NCI-H2081 treated with DMSO at 0.1 percent for 48 hours (cell line): ENCODE measurements at regions not wholly inside any gene's neighbourhood (a gene's known extent, or its start where the extent isn't known, plus 50 kb on each side); places are given as distances from the start of the nearest gene placed in this dataset.
A peak's percentile ranks its signal among the peaks of the same experiment; 100 is the strongest.

Source experiments
- DNase-seq: peaks from one replicate; lab custom pipeline; 2025; lab: John Stamatoyannopoulos, UW

DNA sequence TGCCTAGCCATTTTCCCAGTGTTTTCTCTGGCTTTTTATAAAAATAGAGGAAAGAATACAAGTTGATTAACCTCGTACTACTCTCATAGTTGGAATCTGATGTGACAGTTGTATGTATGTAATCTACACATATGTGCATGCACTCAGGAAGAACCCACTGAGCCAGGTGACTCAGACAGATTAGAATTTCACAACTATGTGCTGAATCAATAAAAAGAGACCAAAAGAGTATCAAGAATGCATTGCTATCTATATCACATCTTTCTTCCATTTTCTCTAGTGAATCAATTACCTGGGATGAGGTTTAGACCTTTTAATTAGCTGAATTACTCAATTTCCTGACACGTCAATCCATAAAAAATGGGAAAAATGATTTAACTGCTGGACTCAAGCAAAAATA is 319.3 kb upstream of the ATP10A start:
- no peak for DNase-seq

DNA sequence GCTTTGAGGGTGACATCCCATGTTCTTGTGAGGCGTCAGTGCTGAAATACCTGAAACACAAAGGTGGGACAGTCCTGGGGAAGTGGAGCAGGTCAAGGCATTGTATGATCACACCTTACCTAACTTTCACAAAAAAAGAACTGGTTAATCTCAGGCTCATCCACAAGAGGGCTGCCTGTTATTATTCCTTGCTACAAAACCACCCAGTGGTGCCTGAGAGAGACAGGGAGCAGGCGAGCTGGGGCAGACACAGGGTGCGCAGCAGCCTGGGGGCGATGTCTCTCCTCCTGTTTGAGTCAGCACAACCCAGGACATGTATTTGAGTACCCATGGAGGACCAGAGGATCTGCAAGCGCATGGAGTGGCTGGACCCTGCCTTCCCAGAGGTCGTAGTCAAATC is 316.8 kb upstream of the ATP10A start:
- no peak for DNase-seq

- DNase-seq = no peak
Measured at GRCh38 chr15:26178640-26179220, 315.6 kb upstream of the ATP10A start.

DNA sequence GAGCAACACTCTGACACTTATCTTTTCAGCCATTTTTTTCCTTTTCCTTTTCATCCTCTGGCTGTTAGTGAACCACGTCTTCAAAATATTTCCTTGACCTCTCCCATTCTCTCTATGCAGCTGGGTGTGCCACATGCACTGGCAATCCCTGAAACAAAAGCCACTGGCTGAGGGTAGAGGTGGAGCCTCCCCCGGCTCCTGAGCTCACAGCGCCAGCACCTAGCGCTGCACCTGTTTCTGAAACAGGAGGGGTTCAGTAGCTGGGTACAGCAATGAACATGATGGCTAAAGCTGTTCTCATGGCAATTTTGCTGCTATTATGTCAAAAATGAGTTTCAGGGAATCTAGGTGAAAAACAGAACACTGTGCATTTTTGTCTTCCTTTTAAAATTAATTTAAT is 314.7 kb upstream of the ATP10A start:
- DNase-seq = no peak

- DNase-seq = no peak
Measured at GRCh38 chr15:26176831-26177230, 313.7 kb upstream of the ATP10A start.

- DNase-seq = no peak
Measured at GRCh38 chr15:26171266-26171665, 308.1 kb upstream of the ATP10A start.

- DNase-seq = no peak
Measured at GRCh38 chr15:26166429-26166828, 303.3 kb upstream of the ATP10A start.

GRCh38 chr15:26165546-26165945 is 302.4 kb upstream of the ATP10A start:
- no peak for DNase-seq

DNA sequence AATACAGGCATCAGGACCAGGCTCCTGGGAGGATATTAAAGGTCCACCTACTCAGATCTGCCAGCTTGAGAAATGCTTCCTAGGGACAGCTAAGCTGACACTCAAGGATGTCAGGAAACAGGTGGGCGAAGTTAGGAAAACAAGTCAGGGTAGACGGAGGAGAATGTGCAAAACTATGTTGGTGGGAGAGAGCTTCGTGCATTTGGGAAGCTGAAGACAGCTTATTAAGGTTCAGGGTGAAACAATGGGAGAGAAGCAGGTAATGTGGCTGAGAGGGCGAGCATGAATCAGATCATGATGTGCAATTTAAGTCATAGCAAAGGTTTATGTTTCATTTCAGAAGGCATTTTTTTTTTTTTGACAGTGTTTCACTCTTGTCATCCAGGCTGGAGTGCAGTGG is 297.2 kb upstream of the ATP10A start:
- no peak for DNase-seq

GRCh38 chr15:26158176-26158575 is 295.0 kb upstream of the ATP10A start:
- DNase-seq = no peak

DNA sequence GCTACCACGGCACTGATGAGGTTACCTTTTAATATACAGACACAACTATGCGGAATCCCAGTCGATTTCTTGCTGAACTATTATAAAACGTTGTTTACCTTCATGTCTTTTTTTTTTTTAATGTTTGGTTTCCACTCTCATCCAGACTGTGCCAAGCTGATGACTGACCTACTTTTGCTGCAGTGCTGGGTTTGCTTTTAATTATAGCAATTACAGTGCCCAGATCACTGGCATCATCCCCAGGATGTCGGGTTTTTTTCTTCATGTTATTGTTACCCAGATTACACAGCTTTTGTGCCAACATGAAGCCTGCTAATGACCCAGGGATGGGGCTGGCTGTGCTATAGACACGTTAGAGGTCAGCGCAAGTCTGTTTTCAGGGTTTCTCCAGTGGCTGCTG is 294.0 kb upstream of the ATP10A start:
- peak; percentile 81 for DNase-seq

- DNase-seq = no peak
Measured at GRCh38 chr15:26156051-26156450, 292.9 kb upstream of the ATP10A start.

DNA sequence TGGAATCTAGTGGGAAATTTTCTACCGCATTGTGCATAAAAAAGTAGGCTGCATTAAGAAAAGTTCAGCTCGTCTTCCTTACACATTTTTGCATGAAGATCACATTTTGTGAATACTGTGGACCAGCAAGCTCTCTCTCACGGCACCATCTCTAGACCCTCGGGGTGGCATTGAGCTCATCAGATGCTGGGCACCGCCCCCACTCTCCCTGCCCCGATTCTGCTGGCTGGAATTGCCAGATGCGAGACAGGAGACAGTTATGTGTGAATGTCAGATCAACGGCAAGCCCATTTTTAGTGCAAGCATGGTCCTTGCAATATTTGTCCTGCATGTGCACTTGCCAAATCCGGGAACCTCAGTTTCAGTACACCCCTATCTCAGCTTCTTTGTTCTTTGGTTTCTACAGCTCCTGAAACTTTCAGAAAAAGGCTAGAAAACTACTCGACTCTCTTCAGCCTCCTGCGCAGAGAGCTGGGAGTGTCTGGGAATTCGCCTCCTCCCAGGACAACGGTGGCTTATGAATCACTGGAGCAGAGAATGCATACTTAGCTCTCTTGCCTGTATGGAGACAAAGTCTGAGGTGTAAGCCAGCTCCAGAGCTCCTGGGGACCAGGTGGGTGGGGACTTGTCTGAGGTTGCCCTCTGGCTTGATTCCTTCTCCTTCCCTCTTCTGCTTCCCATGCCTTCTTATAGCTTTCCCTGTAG is 285.2 kb upstream of the ATP10A start:
- no peak for DNase-seq

DNA sequence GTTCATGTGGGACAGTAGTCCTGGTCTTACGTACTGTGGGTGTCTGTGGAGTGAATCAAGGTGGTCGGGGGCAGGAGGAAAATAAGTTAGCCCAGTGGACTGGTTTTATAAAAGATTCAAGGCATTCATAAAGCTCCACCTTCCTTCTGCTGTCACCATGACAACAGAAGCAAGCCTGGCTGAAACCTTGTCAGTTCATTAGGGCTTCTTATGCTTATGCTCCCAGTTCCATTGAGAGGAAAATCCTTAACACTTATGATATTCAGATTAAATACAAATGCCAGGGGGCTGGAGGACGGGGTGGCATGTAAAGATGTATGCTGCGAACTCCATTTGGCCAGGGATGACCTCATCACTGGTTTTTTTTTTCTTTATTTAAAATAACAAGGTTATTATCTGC is 283.1 kb upstream of the ATP10A start:
- no peak for DNase-seq

DNA sequence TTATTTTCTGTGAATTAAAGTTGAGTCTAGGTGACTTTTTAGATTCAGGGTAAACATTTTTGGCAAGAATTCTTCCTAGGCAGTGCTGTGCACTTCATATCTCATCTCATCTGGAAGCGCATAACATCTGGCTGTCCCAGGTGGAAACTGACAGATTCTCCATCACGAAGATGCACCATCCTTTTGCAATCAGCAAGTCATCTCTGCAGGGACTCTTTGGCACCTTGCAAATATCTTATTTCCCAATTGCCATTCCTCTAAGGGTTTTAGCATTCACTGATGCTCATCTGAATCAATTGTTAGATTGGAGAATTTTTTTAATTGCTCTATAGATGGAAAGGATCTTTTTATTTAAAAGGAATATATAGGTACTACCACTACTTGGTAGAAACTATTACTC is 282.7 kb upstream of the ATP10A start:
- no peak for DNase-seq

GRCh38 chr15:26144836-26145235 is 281.7 kb upstream of the ATP10A start:
- DNase-seq = no peak

GRCh38 chr15:26143221-26143620 is 280.1 kb upstream of the ATP10A start:
- no peak for DNase-seq

- no peak for DNase-seq
Measured at GRCh38 chr15:26134812-26135211, 271.7 kb upstream of the ATP10A start.

DNA sequence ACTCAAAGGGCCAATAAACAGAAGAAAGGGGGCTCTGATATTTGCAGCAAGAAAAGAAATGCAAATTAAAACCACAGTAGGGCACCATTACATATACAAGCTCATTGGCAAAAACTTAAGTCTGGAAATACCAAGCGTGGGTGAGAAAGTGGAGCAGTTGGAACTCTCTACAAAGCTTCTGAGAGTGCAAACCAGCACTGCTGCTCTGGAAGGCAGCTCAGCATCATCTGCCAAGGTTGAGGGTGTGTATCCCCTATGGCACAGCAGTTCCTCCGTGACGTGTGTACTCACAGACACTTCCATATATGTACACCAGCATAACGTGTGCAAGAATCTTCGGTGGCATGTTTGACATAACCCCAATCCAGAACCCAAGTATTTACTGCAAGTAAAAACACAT is 271.0 kb upstream of the ATP10A start:
- no peak for DNase-seq

DNA sequence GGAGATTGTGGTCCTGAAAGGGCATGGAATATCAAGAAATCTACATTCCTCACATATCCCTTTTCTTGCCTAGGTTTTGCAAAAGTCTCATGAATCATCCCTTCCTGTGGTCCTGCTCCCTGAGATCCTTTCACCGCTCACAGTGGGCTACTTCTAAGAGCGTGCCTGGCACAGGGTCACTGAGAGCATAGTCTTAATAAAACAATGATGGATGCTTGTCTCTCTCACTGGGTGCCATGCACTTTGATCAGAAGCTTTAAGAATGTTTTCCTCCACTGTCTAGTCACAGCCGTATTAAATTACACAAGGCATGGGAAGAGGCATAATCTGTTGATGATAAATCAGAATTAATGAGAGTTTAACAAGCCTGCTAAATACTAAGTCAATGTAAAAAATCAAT is 269.7 kb upstream of the ATP10A start:
- DNase-seq = no peak

DNA sequence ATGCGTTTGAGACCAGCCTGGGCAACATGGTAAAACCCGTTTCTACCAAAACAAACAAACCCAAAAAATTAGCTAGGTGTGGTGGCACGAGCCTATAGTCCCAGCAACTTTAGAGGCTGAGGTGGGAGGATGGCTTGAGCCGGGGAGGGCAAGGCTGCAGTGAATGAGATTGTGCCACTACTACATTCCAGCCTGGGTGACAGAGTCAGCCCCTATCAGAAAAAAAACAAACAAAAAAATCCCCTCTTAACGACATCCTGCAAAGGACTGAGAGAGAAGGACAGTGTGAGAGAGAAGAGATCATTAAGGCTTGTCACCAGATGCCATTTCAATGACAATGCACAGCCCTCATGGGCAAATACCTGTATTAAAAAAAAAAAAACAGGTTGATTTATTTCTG is 266.7 kb upstream of the ATP10A start:
- DNase-seq = no peak

GRCh38 chr15:26128611-26129140 is 265.5 kb upstream of the ATP10A start:
- DNase-seq = no peak

DNA sequence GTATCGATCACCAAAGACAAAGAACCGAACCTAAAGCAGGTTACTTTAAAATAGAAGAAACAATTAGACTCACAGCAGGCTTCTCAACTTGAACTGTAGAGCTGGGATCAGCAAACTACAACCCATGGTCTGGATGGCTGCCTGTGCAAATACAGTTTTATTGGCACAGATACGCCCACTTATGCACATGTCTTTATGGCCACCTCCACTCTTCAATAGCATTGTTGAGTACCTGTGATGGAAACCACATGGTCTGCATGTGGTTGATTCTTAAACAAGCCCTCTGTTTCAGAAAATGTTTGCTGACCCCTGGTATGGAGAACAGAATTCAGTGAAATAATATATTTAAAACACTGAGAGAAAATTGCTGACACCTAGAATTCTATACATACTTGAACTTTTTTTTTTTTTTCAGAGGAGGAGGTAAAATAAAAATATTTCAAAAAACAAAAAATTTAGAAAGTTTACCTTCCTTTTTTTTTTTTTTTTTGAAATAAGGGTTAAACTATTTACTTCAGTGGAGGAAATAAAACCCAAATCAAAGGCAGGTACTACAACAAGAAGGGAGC is 263.8 kb upstream of the ATP10A start:
- DNase-seq = peak; percentile 56

DNA sequence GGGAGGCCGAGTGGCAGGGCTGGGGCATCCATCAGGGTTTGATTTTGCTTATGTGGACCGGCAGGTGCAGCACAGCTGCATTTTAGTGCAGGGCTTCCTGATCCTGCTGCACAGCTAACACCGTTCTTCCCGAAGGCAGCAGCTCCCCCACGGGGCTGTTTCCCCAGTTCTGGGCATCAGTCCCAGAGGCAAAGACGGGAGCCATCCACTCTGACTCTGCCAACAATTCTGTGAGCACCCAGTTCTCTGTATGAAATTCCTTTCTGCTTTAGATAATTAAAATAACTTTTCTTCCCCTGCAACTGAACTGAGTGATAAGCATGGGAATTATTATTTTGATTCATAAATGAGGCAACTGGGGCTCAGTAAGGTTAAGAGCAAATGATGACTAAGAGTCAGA is 262.9 kb upstream of the ATP10A start:
- peak; percentile 16 for DNase-seq
